HG03159 (cell line): ENCODE measurements at regions not wholly inside any gene's neighbourhood (a gene's known extent, or its start where the extent isn't known, plus 50 kb on each side); places are given as distances from the start of the nearest gene placed in this dataset.

Source experiments
- ATAC-seq: cut with Tn5 transposase; IDR thresholded peaks from one replicate; pipeline ENCODE4 v1.9.1; 2021; ENCODE audit warnings: mild to moderate bottlenecking, moderate library complexity; ENCODE audit not compliant: unreplicated experiment

DNA sequence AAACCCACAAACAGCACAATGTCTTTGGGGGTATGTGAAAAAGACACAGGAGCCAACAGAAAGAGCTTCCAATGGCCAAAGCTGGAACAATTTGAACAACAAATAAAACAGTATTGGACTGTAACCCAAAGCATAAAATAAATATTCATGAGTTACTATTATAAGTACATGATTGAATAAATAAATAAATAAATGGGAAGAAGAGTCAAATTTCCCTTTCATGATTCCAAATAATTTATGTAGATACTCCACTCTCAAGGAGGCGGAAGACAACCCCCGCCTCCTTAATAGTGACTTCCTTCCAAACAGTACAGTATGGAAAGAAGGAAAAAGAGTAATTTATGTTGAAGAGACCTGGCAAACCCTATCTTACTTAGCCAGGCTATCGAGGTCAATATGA is 124.4 kb upstream of the P2RY1 start:
- ATAC-seq, result no peak

GRCh38 chr3:152713989-152714388 is 120.9 kb upstream of the P2RY1 start:
- ATAC-seq, result no peak

- no peak for ATAC-seq
Measured at GRCh38 chr3:152714507-152714906, 120.4 kb upstream of the P2RY1 start.

DNA sequence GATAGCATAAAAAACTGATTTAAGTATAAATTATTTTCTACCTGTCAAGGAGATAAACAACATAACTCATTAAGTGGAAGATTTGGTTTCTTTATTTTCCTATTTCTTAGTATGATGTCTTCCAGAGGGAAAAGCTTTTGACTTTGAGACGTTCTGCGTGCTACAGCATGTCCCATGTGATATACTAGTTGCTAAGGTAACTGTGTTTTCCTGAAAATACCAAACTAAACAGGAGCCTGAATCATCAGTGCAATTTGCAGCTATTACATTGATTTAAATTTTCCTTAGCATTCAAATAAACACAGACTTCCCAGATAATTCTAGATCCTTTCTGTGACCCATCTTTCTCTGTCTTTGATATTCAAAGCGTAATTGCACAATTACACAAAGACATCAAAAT is 117.7 kb upstream of the P2RY1 start:
- no peak for ATAC-seq

GRCh38 chr3:152718810-152719209 is 116.1 kb upstream of the P2RY1 start:
- no peak for ATAC-seq

GRCh38 chr3:152719264-152719663 is 115.7 kb upstream of the P2RY1 start:
- ATAC-seq, result no peak

- ATAC-seq, result no peak
Measured at GRCh38 chr3:152720951-152721718, 113.8 kb upstream of the P2RY1 start.

DNA sequence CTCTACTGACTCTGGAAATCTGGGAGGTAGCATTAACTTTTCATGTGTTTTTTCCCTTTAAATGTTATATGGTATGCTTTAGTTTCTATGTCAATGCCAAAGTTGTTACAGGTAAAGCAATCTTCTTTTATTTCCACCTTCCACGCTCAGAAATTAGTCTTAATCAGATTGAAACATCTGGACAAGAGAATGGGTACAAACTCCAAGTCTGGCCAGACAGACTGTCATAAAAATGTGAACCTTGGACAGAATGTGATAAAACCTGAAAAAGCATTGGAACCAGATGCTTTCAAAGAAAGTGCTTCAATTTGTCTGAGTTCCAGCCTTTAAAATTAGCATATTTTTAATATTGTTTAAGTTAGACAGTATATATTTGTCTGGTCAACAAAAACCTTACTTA is 110.7 kb upstream of the P2RY1 start:
- no peak for ATAC-seq

DNA sequence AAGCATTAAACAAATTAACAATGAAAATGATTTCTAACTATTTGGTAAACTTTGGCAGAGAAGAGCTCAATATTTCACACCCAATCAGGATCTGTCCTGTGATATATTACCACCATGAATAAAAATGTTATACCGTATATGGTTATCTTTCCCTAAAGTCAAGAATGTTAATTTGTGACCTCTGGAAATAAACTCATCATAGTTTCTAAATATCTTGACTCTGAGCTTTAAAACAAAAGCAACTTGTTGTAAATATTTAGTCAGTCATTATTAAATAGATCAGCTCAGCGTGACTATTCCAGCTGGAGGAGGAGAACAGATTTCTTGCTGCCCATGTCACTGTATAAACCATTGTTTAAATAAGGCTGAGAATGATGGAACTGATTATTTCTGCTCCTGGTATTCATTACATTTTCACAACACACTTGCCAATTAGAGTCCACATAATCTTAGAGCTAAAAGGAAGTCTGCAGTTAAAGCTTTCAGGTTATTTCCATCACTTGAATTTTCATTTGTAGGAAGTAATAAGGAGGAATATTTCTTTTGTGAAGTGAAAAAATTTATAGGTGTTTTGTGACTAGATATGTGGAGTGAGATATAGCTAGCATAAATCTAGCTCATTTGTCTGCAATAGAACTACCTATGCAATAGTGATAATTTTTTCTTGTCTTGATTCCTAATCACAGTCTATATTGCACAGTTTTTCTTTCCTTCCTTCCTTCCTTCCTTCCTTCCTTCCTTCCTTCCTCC is 106.5 kb upstream of the P2RY1 start:
- no peak for ATAC-seq

GRCh38 chr3:152729906-152730305 is 105.0 kb upstream of the P2RY1 start:
- no peak for ATAC-seq

DNA sequence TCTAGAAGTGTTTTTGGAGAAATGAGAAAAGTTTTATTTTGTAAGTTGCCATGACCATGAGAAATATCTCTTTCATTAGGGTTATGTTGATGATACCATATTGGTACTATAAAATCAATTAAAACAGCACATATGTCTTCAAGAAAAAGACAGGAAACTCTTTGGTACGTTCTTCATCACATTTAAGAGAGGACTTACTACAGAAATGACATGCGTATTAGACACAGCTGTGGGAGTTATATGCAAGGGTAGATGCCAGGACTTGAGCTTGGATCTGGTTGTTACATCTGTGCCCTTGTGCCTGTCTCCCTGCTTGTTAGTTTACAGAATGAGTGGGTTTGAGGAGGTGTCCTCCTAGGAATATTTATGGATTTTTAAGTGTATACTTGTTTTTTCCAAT is 103.4 kb upstream of the P2RY1 start:
- no peak for ATAC-seq

- no peak for ATAC-seq
Measured at GRCh38 chr3:152733584-152734119, 101.3 kb upstream of the P2RY1 start.

GRCh38 chr3:152737021-152737908 is 97.7 kb upstream of the P2RY1 start:
- peak; percentile 99 for ATAC-seq

DNA sequence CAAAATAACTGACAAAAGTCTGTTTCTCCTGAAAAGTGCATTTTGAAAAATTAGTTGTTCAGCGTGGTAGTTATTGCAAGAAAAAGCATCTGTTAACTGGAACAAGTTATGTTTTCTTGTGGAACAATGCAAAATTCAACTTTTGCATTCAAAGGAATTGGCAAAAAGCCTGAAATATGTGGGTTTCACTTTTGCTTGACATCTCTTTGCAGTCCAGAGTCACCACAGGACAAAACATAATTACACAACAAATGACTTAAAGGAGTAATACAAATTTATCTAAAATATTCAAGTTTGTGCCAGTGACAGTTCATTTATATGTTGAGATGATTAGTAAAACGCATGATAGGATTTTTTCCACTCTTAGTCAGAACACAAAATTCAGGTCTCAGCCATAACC is 96.3 kb upstream of the P2RY1 start:
- ATAC-seq, result no peak

GRCh38 chr3:152742368-152743347 is 92.3 kb upstream of the P2RY1 start:
- peak; percentile 58 for ATAC-seq

DNA sequence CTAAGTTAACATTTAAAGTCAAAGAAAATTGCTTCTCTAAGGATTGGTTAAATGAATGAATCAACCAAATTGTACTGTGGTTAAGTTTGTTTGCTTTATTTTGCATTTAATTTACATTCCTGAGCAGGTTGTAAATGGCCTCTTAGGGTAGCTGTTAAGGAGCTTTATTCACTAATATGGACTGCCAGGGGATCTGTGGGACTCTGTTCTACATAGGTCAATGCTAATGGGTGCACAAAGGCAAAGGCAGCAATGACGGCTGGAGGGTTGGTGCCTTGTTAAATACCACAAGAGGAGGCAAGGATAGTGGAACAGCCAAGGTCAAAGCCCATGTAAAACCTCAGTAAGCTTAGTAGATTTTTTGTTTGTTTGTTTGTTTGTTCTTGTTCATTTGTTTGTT is 89.3 kb upstream of the P2RY1 start:
- ATAC-seq, result no peak

DNA sequence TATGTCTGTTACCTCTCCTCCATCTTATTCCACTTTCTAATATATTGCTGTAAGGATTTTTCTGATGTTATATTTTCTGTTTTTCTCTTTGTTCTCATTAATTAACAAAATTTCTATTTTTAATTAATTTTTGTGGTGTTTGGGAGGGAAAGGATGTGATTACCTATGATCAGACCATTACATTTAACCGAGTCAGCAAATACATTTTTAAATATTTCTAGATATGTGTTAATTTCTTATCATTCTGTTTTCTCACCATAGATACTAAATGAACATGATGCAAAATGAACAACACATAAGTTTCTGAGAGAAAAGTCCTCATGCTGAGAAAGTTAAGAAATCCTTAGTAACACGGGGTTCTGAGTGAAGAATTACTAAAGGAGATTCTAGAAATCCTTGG is 80.6 kb upstream of the P2RY1 start:
- ATAC-seq, result no peak

DNA sequence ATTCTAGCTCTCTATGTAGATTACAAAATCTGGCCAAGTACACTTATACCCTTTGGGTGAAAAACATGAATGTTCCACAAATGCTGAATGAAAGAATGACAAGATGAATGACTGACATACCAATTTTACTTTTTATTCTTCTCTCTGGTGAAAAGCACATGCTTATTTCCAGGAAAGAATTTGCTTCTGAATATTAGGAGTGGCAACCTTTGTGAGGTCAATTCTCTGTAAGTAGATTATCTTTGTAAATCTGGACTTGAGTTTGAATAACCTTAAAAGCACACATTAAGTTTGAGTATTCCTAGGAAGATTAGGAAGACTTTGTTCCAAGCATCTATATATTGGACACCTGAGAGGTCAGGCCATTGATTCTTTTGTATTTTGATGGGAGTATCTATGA is 78.1 kb upstream of the P2RY1 start:
- no peak for ATAC-seq

DNA sequence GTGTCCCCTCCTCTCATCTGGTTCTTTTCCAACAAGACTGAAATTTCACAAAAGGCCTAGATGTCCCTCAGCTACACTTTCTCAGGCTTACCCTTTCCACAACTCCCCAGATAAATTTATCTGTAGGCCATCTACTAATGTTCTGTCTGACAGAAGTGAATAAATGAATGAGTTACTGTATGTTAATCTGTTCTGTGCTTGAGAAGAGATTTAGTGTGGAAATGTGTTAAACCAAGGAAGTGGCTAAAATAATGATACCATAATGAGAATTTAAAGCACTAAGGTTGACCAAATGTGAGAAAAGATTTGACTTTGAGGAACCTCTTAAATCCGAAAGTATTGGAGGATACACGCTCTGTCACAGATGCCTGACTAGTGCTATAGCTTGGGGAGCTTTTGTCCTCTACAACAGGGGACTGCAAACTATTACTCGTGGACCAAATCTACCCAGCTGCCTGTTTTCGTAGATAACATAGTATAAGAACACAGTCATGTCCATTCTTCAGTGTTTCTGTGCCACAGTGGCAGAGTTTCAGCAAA is 74.8 kb upstream of the P2RY1 start:
- ATAC-seq, result peak; percentile 83

DNA sequence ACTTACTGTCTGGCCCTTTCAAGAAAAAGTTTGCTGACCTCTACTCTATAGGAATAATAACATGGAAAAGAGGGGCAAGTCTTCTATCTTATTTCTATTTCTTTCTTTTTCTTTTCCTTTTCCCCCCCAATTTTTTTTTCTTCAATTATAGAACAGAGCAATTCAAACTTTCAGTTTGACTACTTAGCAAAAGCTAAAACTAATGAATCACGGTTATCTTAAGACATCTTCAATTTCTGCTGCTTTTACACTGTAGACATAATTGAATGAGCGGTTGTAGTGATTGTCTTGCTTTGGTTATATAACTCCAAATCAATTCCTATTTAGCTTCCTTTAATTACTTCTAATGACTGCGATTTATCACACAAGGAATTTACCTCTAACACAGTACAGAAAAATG is 74.3 kb upstream of the P2RY1 start:
- ATAC-seq, result no peak
